HCT116 (cell line): ENCODE measurements at regions not wholly inside any gene's neighbourhood (a gene's known extent, or its start where the extent isn't known, plus 50 kb on each side); places are given as distances from the start of the nearest gene placed in this dataset.

Experiments
- ATAC-seq: fragments of 200-7000 bp; cut with Tn5 transposase; 2 replicates; pipeline ENCODE4 v1.9.1; 2020; ENCODE audit warnings: mild to moderate bottlenecking, moderate library complexity
- BruUV-seq: library from RNA; stranded (reverse); fragments of 400-500 nt; replicated peaks from 2 replicates; lab custom pipeline; 2021; lab: Mats Ljungman, UMichigan
- CTCF ChIA-PET: fragments of 300-600 bp; sonication (Branson Sonifier 250); formaldehyde crosslinking; loops from one replicate; lab custom pipeline; 2021; ENCODE audit warnings: antibody characterized with exemption; lab: Charles Lee
- POLR2A ChIA-PET: fragments of 300-600, 350-600 bp; sonication (Branson Sonifier 250); formaldehyde crosslinking; loops from one replicate; lab custom pipeline; 2021; ENCODE audit warnings: antibody characterized with exemption; lab: Charles Lee
- RAD21 ChIA-PET, 2 experiments: fragments of 300-600 bp; sonication (Branson Sonifier 250); formaldehyde crosslinking; loops; one replicate each; lab custom pipeline; 2023; ENCODE audit warnings: low total read pairs in 2 of 2; ENCODE audit not compliant: uncharacterized antibody in 2 of 2, unreplicated experiment in 2 of 2, low non-redundant PET in 1 of 2; lab: Charles Lee
- DNase-seq: peaks from one replicate; pipeline ENCODE4 v3.0.0-alpha.2; 2010; ENCODE audit warnings: low read depth, low spot score
- H2AFZ ChIP-seq: fragments of 200-600 bp; shearing (Covaris generic), sonication (generic); 2 replicates; pipeline ENCODE4 v1.6.1; 2017; ENCODE audit warnings: low read depth, mixed run types, mixed read lengths, antibody characterized with exemption, low read length; ENCODE audit not compliant: poor library complexity, severe bottlenecking
- H3K27ac ChIP-seq: 2 replicates; pipeline ENCODE4 v1.5.1; 2012; ENCODE audit warnings: low read depth, low read length
- H3K27me3 ChIP-seq: fragments of 200-600 bp; sonication (generic); 2 replicates; pipeline ENCODE4 v1.6.1; 2016; ENCODE audit warnings: mixed run types, low read length, mixed read lengths; ENCODE audit not compliant: insufficient read depth
- H3K36me3 ChIP-seq, 2 experiments: fragments of 200-500 bp in 1 of 2; fragments of 200-600 bp in 1 of 2; sonication (Bioruptor generic) in 1 of 2; sonication (generic) in 1 of 2; 2 replicates each; pipeline versions ENCODE4 v1.5.1 to v1.6.1; 2014 to 2016; ENCODE audit warnings: low read length in 2 of 2, inconsistent platforms in 1 of 2, mixed read lengths in 1 of 2, mixed run types in 1 of 2; ENCODE audit not compliant: insufficient read depth in 2 of 2, control insufficient read depth in 1 of 2
- H3K4me1 ChIP-seq, 2 experiments: fragments of 200-600 bp in 1 of 2; sonication (generic) in 1 of 2; 2 replicates each; pipeline versions ENCODE4 v1.5.1 to v1.6.1; 2012 to 2017; ENCODE audit warnings: low read length in 2 of 2, inconsistent platforms in 1 of 2, mild to moderate bottlenecking in 1 of 2, mixed read lengths in 1 of 2, mixed run types in 1 of 2, moderate library complexity in 1 of 2; ENCODE audit not compliant: insufficient read depth in 2 of 2, control insufficient read depth in 1 of 2
- H3K4me2 ChIP-seq: fragments of 200-600 bp; sonication (generic); 2 replicates; pipeline ENCODE4 v1.6.1; 2017; ENCODE audit warnings: mixed run types, low read length, mixed read lengths
- H3K4me3 ChIP-seq, 2 experiments: fragments of 200-600 bp in 1 of 2; sonication (generic) in 1 of 2; replicated peaks in 1 of 2; 2 replicates each; pipeline ENCODE4 v1.5.1; 2011 to 2016; ENCODE audit warnings: low read length in 2 of 2, control low read depth in 1 of 2, low read depth in 1 of 2, mild to moderate bottlenecking in 1 of 2, mixed read lengths in 1 of 2, mixed run types in 1 of 2
- H3K79me2 ChIP-seq: fragments of 200-600 bp; sonication (generic); 2 replicates; pipeline ENCODE4 v1.6.1; 2017; ENCODE audit warnings: mild to moderate bottlenecking, mixed run types, low read length, moderate library complexity, mixed read lengths; ENCODE audit not compliant: insufficient read depth
- H3K9ac ChIP-seq: fragments of 200-600 bp; sonication (generic); 2 replicates; pipeline ENCODE4 v1.6.1; 2016; ENCODE audit warnings: low read length, mixed read lengths
- H3K9me2 ChIP-seq: fragments of 200-600 bp; sonication (generic), shearing (Covaris generic); 2 replicates; pipeline ENCODE4 v1.6.1; 2017; ENCODE audit warnings: mixed run types, mild to moderate bottlenecking, moderate library complexity; ENCODE audit not compliant: insufficient read depth
- H3K9me3 ChIP-seq, 2 experiments: fragments of 200-500 bp in 1 of 2; fragments of 200-600 bp in 1 of 2; sonication (Bioruptor generic) in 1 of 2; sonication (generic) in 1 of 2; 2 replicates each; pipeline ENCODE4 v1.6.1; 2014 to 2017; ENCODE audit warnings: low read length in 2 of 2, mixed read lengths in 2 of 2, inconsistent platforms in 1 of 2, low read depth in 1 of 2, mild to moderate bottlenecking in 1 of 2, mixed run types in 1 of 2, moderate library complexity in 1 of 2; ENCODE audit not compliant: control insufficient read depth in 1 of 2, insufficient read depth in 1 of 2
- H4K20me1 ChIP-seq: fragments of 200-600 bp; sonication (generic), shearing (Covaris generic); 2 replicates; pipeline ENCODE4 v1.6.1; 2017; ENCODE audit warnings: mixed run types, mild to moderate bottlenecking, moderate library complexity; ENCODE audit not compliant: insufficient read depth
- CBX3 ChIP-seq: IDR thresholded peaks from 2 replicates; pipeline ENCODE4 v1.6.1; 2012; ENCODE audit warnings: low read depth
- EGR1 ChIP-seq: IDR thresholded peaks from 2 replicates; pipeline ENCODE4 v1.6.1; 2012; ENCODE audit warnings: low read depth
- EZH2phosphoT487 ChIP-seq: fragments of 200-600 bp; IDR thresholded peaks from 2 replicates; pipeline ENCODE4 v1.6.1; 2018; ENCODE audit warnings: antibody characterized with exemption, borderline replicate concordance
- FOSL1 ChIP-seq: IDR thresholded peaks from 2 replicates; pipeline ENCODE4 v1.6.1; 2012; ENCODE audit warnings: low read depth
- POLR2AphosphoS5 ChIP-seq: IDR thresholded peaks from 2 replicates; pipeline ENCODE4 v1.6.1; 2011; ENCODE audit warnings: mild to moderate bottlenecking, low read depth, low read length, moderate library complexity
- SP1 ChIP-seq: IDR thresholded peaks from 2 replicates; pipeline ENCODE4 v1.6.1; 2012; ENCODE audit warnings: low read depth
- TCF7L2 ChIP-seq: IDR thresholded peaks from 2 replicates; pipeline ENCODE4 v1.7.0; 2011; ENCODE audit warnings: borderline replicate concordance, inconsistent platforms; ENCODE audit not compliant: insufficient read depth, insufficient read length; ENCODE audit errors: extremely low read depth
- YY1 ChIP-seq: IDR thresholded peaks from 2 replicates; pipeline ENCODE4 v1.6.1; 2011; ENCODE audit warnings: low read length, low read depth, moderate library complexity, mild to moderate bottlenecking; ENCODE audit not compliant: insufficient replicate concordance; ENCODE audit errors: extremely low read depth
- ZFX ChIP-seq: fragments of 450-650 bp; IDR thresholded peaks from 2 replicates; pipeline ENCODE4 v1.6.1; 2017
- intact Hi-C: fragments of 100-400 bp; cut with micrococcal nuclease; formaldehyde crosslinking; loops from 2 replicates; pipeline ENCODE4 v1.10.0; 2022

GRCh38 chr19:31666126-31666525, 316.9 kb upstream of the TSHZ3 start:
- ChIA-PET CTCF (no interaction called here), RAD21 (no interaction called here), POLR2A (no interaction called here)
- Histone ChIP-seq H3K79me2 (no peaks in the 10 kb centered on the region), H3K36me3 (no peaks in the 10 kb centered on the region), H3K9ac (no peak overlapping the region), H4K20me1 (no peaks in the 10 kb centered on the region), H3K4me2 (no peak overlapping the region), H3K4me3 (no peak overlapping the region), H3K9me3 (peaks cover 4 to 19% of the 10 kb centered on the region in 2 experiments; a peak in 2 of 4 replicates), H2AFZ (no peak overlapping the region), H3K9me2 (no peaks in the 10 kb centered on the region), H3K27ac (no peak overlapping the region), H3K4me1 (no peaks in the 10 kb centered on the region), H3K27me3 (no peaks in the 10 kb centered on the region)
- no peak for ATAC-seq
- intact Hi-C loops, result no loop called here
- no peak for DNase-seq
- TF ChIP-seq SP1, result no peak
- TF ChIP-seq POLR2AphosphoS5, result no peak
- no peak for TF ChIP-seq FOSL1
- TF ChIP-seq EGR1, result no peak
- TF ChIP-seq TCF7L2, result no peak
- no peak for TF ChIP-seq CBX3
- TF ChIP-seq EZH2phosphoT487, result no peak
- TF ChIP-seq ZFX, result no peak
- TF ChIP-seq, all 23 proteins: peak for 0
- BruUV-seq, result no TSS peak

- Histone ChIP-seq H3K79me2 (no peaks in the 10 kb centered on the region), H4K20me1 (no peaks in the 10 kb centered on the region), H3K9ac (no peak overlapping the region), H3K27me3 (no peaks in the 10 kb centered on the region), H3K4me3 (no peak overlapping the region), H3K9me3 (peaks cover 0 to 19% of the 10 kb centered on the region in 2 experiments; a peak in 2 of 4 replicates), H3K4me2 (no peak overlapping the region), H2AFZ (no peak overlapping the region), H3K4me1 (no peaks in the 10 kb centered on the region), H3K36me3 (no peaks in the 10 kb centered on the region), H3K27ac (no peak overlapping the region), H3K9me2 (no peaks in the 10 kb centered on the region)
- RAD21 ChIA-PET, result no interaction called here
- POLR2A ChIA-PET, result no interaction called here
- TF ChIP-seq ZFX, result no peak
- TF ChIP-seq YY1, result no peak
- no TSS peak for BruUV-seq
- intact Hi-C loops, result no loop called here
- DNase-seq (no peak), ATAC-seq (no peak)
- CTCF ChIA-PET, result no interaction called here
Measured at GRCh38 chr19:31667106-31667505, 317.9 kb upstream of the TSHZ3 start.
